KMS-11 (cell line): ENCODE measurements at regions not wholly inside any gene's neighbourhood (a gene's known extent, or its start where the extent isn't known, plus 50 kb on each side); places are given as distances from the start of the nearest gene placed in this dataset.

Experiments used
- H2AFZ ChIP-seq: fragments of 200-600 bp; sonication (generic); 2 replicates; pipeline ENCODE4 v1.6.1; 2016; ENCODE audit warnings: antibody characterized with exemption, mixed run types, low read depth
- H3K27ac ChIP-seq: fragments of 200-600 bp; sonication (generic); 2 replicates; pipeline ENCODE4 v1.6.1; 2016; ENCODE audit warnings: mild to moderate bottlenecking, mixed run types
- H3K27me3 ChIP-seq: fragments of 200-600 bp; sonication (generic); 2 replicates; pipeline ENCODE4 v1.6.1; 2017; ENCODE audit warnings: mild to moderate bottlenecking, low read depth, mixed run types, moderate library complexity; ENCODE audit not compliant: insufficient read depth
- H3K36me3 ChIP-seq: fragments of 200-600 bp; sonication (generic); 2 replicates; pipeline ENCODE4 v1.6.1; 2017; ENCODE audit warnings: mild to moderate bottlenecking, mixed run types; ENCODE audit not compliant: insufficient read depth
- H3K4me1 ChIP-seq: fragments of 200-600 bp; sonication (generic); 2 replicates; pipeline ENCODE4 v1.6.1; 2016; ENCODE audit warnings: mild to moderate bottlenecking, low read depth, mixed run types; ENCODE audit not compliant: poor library complexity, severe bottlenecking
- H3K4me2 ChIP-seq: fragments of 200-600 bp; sonication (generic); 2 replicates; pipeline ENCODE4 v1.7.0; 2016; ENCODE audit warnings: mild to moderate bottlenecking, mixed run types
- H3K4me3 ChIP-seq: fragments of 200-600 bp; sonication (generic); IDR thresholded peaks from 2 replicates; pipeline ENCODE4 v1.6.1; 2017; ENCODE audit warnings: low read depth, low read length, mixed read lengths; ENCODE audit not compliant: insufficient read depth
- H3K79me2 ChIP-seq: fragments of 200-600 bp; sonication (generic); 2 replicates; pipeline ENCODE4 v1.6.1; 2016; ENCODE audit warnings: low read depth, mixed run types; ENCODE audit not compliant: insufficient read depth
- H3K9ac ChIP-seq: fragments of 200-600 bp; sonication (generic); 2 replicates; pipeline ENCODE4 v1.6.1; 2016; ENCODE audit warnings: mild to moderate bottlenecking, mixed run types
- H4K20me1 ChIP-seq: fragments of 200-600 bp; sonication (generic); 2 replicates; pipeline ENCODE4 v1.6.1; 2016; ENCODE audit warnings: mild to moderate bottlenecking, mixed run types; ENCODE audit not compliant: insufficient read depth
- CTCF ChIP-seq: fragments of 200-600 bp; sonication (generic); conservative IDR thresholded peaks from 2 replicates; pipeline ENCODE4 v1.6.1; 2017; ENCODE audit warnings: low read depth, mild to moderate bottlenecking, antibody characterized with exemption, low read length, moderate library complexity, mixed read lengths

GRCh38 chr4:43223820-43224219, 331.3 kb downstream of the GRXCR1 start:
- Histone ChIP-seq H3K79me2 (no peaks in the 10 kb centered on the region), H3K27ac (no peak overlapping the region), H3K4me2 (no peak overlapping the region), H3K4me3 (no peak overlapping the region), H3K27me3 (no peaks in the 10 kb centered on the region), H3K9ac (no peak overlapping the region), H2AFZ (no peak overlapping the region), H4K20me1 (no peaks in the 10 kb centered on the region), H3K36me3 (no peaks in the 10 kb centered on the region), H3K4me1 (no peaks in the 10 kb centered on the region)
- TF ChIP-seq CTCF: no peak

- no peaks in the 10 kb centered on the region for H3K27me3 ChIP-seq
- no peak overlapping the region for H3K4me3 ChIP-seq
- H2AFZ ChIP-seq: no peak overlapping the region
- H3K9ac ChIP-seq: no peak overlapping the region
- H3K4me1 ChIP-seq: no peaks in the 10 kb centered on the region
- no peak for TF ChIP-seq CTCF
- H3K79me2 ChIP-seq: no peaks in the 10 kb centered on the region
- H3K4me2 ChIP-seq: no peak overlapping the region
- H3K36me3 ChIP-seq: no peaks in the 10 kb centered on the region
- no peaks in the 10 kb centered on the region for H4K20me1 ChIP-seq
- H3K27ac ChIP-seq: no peak overlapping the region
Measured at GRCh38 chr4:43224559-43224958, 332.0 kb downstream of the GRXCR1 start.

GRCh38 chr4:43233321-43233720, 340.8 kb downstream of the GRXCR1 start:
- no peak overlapping the region for H3K27ac ChIP-seq
- no peak overlapping the region for H3K4me2 ChIP-seq
- no peak overlapping the region for H3K9ac ChIP-seq
- no peaks in the 10 kb centered on the region for H3K27me3 ChIP-seq
- no peak for TF ChIP-seq CTCF
- no peaks in the 10 kb centered on the region for H3K79me2 ChIP-seq
- no peak overlapping the region for H2AFZ ChIP-seq
- no peaks in the 10 kb centered on the region for H3K4me1 ChIP-seq
- H3K4me3 ChIP-seq: no peak overlapping the region
- H4K20me1 ChIP-seq: no peaks in the 10 kb centered on the region
- no peaks in the 10 kb centered on the region for H3K36me3 ChIP-seq

GRCh38 chr4:43234626-43235415, 342.3 kb downstream of the GRXCR1 start:
- H3K27ac ChIP-seq: no peak overlapping the region
- H2AFZ ChIP-seq: no peak overlapping the region
- no peak overlapping the region for H3K4me2 ChIP-seq

More at GRCh38 chr4:43234626-43235415, 342.3 kb downstream of the GRXCR1 start:
- no peaks in the 10 kb centered on the region for H3K4me1 ChIP-seq
- no peak for TF ChIP-seq CTCF
- H3K36me3 ChIP-seq: no peaks in the 10 kb centered on the region
- H3K9ac ChIP-seq: no peak overlapping the region
- no peak overlapping the region for H3K4me3 ChIP-seq
- H4K20me1 ChIP-seq: no peaks in the 10 kb centered on the region
- no peaks in the 10 kb centered on the region for H3K79me2 ChIP-seq
- H3K27me3 ChIP-seq: no peaks in the 10 kb centered on the region
